HEK293 (cell line): ENCODE measurements at regions not wholly inside any gene's neighbourhood (a gene's known extent, or its start where the extent isn't known, plus 50 kb on each side); places are given as distances from the start of the nearest gene placed in this dataset.

ENCODE experiments used
- GLIS2 ChIP-seq: fragments of 450-650 bp; formaldehyde crosslinking; IDR thresholded peaks from 2 replicates; pipeline ENCODE4 v1.5.1; 2016; ENCODE audit warnings: missing biosample characterization, missing genetic modification characterization
- ZBTB21 ChIP-seq: fragments of 450-650 bp; formaldehyde crosslinking; IDR thresholded peaks from 2 replicates; pipeline ENCODE4 v1.5.1; 2017; ENCODE audit warnings: missing biosample characterization, missing genetic modification characterization
- ZNF138 ChIP-seq: fragments of 450-650 bp; formaldehyde crosslinking; IDR thresholded peaks from 2 replicates; pipeline ENCODE4 v1.5.1; 2016; ENCODE audit warnings: missing biosample characterization, missing genetic modification characterization, borderline replicate concordance
- ZNF175 ChIP-seq: fragments of 450-650 bp; formaldehyde crosslinking; IDR thresholded peaks from 2 replicates; pipeline ENCODE4 v1.5.1; 2016; ENCODE audit warnings: missing biosample characterization, missing genetic modification characterization
- ZNF24 ChIP-seq: fragments of 450-650 bp; formaldehyde crosslinking; IDR thresholded peaks from 2 replicates; pipeline ENCODE4 v1.5.1; 2016; ENCODE audit warnings: missing biosample characterization, missing genetic modification characterization
- ZNF398 ChIP-seq: fragments of 450-650 bp; formaldehyde crosslinking; IDR thresholded peaks from 2 replicates; pipeline ENCODE4 v1.5.1; 2017; ENCODE audit warnings: missing biosample characterization, missing genetic modification characterization
- ZNF518A ChIP-seq: fragments of 450-650 bp; formaldehyde crosslinking; conservative IDR thresholded peaks from 2 replicates; pipeline ENCODE4 v1.5.1; 2016; ENCODE audit warnings: low read depth, missing biosample characterization, missing genetic modification characterization
- ZNF660 ChIP-seq: fragments of 450-650 bp; IDR thresholded peaks from 2 replicates; pipeline ENCODE4 v1.5.1; 2018; ENCODE audit warnings: missing biosample characterization, mild to moderate bottlenecking, missing genetic modification characterization
- ZNF768 ChIP-seq: fragments of 450-650 bp; formaldehyde crosslinking; IDR thresholded peaks from 2 replicates; pipeline ENCODE4 v1.5.1; 2018; ENCODE audit warnings: missing biosample characterization, mild to moderate bottlenecking, missing genetic modification characterization
- TF ChIP-seq, protein P1 (sequence below): fragments of 450-650 bp; formaldehyde crosslinking; IDR thresholded peaks from 2 replicates; pipeline ENCODE4 v1.5.1; 2016; ENCODE audit warnings: missing biosample characterization, missing genetic modification characterization
- TF ChIP-seq, protein P2 (sequence below): fragments of 450-650 bp; formaldehyde crosslinking; IDR thresholded peaks from 2 replicates; pipeline ENCODE4 v1.5.1; 2016; ENCODE audit warnings: missing biosample characterization, missing genetic modification characterization

DNA sequence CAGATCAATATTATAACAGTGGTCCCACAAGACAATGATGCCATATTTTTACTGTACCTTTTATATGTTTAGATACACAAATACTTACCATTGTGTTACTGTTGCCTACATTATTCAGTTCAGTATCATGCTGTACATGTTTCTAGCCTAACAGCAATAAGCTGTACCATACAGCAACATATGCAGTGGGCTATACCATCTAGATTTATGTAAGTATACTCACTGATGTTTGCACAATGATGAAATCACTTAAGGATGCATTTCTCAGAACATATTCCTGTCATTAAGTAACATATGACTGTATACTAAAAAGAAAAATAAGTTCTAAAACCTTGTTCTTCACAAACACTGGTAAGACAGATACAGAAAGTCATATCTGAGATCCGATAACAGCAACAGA lies 468.6 kb upstream of the SEMA3A start:
- TF ChIP-seq, protein P1, sequence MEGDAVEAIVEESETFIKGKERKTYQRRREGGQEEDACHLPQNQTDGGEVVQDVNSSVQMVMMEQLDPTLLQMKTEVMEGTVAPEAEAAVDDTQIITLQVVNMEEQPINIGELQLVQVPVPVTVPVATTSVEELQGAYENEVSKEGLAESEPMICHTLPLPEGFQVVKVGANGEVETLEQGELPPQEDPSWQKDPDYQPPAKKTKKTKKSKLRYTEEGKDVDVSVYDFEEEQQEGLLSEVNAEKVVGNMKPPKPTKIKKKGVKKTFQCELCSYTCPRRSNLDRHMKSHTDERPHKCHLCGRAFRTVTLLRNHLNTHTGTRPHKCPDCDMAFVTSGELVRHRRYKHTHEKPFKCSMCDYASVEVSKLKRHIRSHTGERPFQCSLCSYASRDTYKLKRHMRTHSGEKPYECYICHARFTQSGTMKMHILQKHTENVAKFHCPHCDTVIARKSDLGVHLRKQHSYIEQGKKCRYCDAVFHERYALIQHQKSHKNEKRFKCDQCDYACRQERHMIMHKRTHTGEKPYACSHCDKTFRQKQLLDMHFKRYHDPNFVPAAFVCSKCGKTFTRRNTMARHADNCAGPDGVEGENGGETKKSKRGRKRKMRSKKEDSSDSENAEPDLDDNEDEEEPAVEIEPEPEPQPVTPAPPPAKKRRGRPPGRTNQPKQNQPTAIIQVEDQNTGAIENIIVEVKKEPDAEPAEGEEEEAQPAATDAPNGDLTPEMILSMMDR (tag by site-specific recombination) = no peak
- TF ChIP-seq ZNF138 (tag by site-specific recombination) (no peak), ZNF660 (tag by site-specific recombination) (no peak), ZNF768 (tag by site-specific recombination) (no peak), GLIS2 (tag by site-specific recombination) (no peak), ZBTB21 (tag by site-specific recombination) (no peak), ZNF24 (tag by site-specific recombination) (no peak), ZNF398 (no peak), ZNF518A (tag by site-specific recombination) (no peak), ZNF175 (tag by site-specific recombination) (no peak)
- TF ChIP-seq, protein P2, sequence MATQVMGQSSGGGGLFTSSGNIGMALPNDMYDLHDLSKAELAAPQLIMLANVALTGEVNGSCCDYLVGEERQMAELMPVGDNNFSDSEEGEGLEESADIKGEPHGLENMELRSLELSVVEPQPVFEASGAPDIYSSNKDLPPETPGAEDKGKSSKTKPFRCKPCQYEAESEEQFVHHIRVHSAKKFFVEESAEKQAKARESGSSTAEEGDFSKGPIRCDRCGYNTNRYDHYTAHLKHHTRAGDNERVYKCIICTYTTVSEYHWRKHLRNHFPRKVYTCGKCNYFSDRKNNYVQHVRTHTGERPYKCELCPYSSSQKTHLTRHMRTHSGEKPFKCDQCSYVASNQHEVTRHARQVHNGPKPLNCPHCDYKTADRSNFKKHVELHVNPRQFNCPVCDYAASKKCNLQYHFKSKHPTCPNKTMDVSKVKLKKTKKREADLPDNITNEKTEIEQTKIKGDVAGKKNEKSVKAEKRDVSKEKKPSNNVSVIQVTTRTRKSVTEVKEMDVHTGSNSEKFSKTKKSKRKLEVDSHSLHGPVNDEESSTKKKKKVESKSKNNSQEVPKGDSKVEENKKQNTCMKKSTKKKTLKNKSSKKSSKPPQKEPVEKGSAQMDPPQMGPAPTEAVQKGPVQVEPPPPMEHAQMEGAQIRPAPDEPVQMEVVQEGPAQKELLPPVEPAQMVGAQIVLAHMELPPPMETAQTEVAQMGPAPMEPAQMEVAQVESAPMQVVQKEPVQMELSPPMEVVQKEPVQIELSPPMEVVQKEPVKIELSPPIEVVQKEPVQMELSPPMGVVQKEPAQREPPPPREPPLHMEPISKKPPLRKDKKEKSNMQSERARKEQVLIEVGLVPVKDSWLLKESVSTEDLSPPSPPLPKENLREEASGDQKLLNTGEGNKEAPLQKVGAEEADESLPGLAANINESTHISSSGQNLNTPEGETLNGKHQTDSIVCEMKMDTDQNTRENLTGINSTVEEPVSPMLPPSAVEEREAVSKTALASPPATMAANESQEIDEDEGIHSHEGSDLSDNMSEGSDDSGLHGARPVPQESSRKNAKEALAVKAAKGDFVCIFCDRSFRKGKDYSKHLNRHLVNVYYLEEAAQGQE (tag by site-specific recombination) = no peak
